OCI-LY1 (cell line): ENCODE measurements at regions not wholly inside any gene's neighbourhood (a gene's known extent, or its start where the extent isn't known, plus 50 kb on each side); places are given as distances from the start of the nearest gene placed in this dataset.

Source experiments
- EZH2 ChIP-seq: fragments of 200-600 bp; sonication (generic), shearing (Covaris generic); IDR thresholded peaks from 2 replicates; pipeline ENCODE4 v1.8.0; 2017; ENCODE audit warnings: borderline replicate concordance, mixed run types, mild to moderate bottlenecking, antibody characterized with exemption, low read length, moderate library complexity, mixed read lengths
- TF ChIP-seq, protein P1 (sequence below): fragments of 200-600 bp; sonication (generic), shearing (Covaris generic); IDR thresholded peaks from 2 replicates; pipeline ENCODE4 v1.5.1; 2017; ENCODE audit warnings: mild to moderate bottlenecking, antibody characterized with exemption, low read length, moderate library complexity, mixed read lengths

DNA sequence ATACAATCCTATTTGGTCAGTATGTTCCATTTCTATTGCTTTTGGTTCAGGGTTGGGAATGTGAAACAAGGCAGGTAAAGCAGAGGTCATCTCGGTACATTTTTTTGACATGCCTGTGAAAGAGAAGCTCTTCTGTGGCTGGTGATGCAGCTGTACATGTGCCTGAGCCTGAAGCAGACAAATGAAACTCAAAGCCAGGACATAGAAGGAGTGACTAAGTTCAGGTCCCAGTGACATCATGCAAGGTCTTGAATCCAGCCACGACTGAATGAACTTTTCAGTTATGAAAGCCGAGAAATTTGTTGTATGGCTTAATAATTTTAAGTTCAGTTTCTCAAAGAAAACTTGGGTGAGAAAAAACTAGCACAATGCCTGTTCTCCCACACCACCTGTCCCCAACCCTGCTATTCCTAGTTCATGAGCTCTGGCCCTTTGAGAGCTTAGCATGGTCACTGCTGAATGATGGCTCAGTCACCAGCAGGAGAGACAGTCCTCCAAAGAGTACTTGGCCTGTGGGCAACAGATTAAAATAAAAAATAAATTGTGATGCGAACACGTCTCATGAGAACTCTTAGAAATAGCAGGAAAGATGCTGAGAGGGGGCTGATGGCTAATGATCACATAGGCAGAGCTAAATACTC is 600.2 kb upstream of the GRM7 start:
- TF ChIP-seq, protein P1, sequence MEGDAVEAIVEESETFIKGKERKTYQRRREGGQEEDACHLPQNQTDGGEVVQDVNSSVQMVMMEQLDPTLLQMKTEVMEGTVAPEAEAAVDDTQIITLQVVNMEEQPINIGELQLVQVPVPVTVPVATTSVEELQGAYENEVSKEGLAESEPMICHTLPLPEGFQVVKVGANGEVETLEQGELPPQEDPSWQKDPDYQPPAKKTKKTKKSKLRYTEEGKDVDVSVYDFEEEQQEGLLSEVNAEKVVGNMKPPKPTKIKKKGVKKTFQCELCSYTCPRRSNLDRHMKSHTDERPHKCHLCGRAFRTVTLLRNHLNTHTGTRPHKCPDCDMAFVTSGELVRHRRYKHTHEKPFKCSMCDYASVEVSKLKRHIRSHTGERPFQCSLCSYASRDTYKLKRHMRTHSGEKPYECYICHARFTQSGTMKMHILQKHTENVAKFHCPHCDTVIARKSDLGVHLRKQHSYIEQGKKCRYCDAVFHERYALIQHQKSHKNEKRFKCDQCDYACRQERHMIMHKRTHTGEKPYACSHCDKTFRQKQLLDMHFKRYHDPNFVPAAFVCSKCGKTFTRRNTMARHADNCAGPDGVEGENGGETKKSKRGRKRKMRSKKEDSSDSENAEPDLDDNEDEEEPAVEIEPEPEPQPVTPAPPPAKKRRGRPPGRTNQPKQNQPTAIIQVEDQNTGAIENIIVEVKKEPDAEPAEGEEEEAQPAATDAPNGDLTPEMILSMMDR: no peak
- no peak for TF ChIP-seq EZH2
